Vagina (tissue), 2 donors: ENCODE measurements at regions not wholly inside any gene's neighbourhood (a gene's known extent, or its start where the extent isn't known, plus 50 kb on each side); places are given as distances from the start of the nearest gene placed in this dataset.

ENCODE experiments used
- POLR2A ChIP-seq, 2 donors: fragments of 450-650 bp; IDR thresholded peaks; one replicate each; pipeline ENCODE4 v1.6.1; 2017; ENCODE audit warnings: antibody characterized with exemption in 2 of 2, mild to moderate bottlenecking in 2 of 2, moderate library complexity in 2 of 2
- POLR2AphosphoS5 ChIP-seq, 2 donors: sonication (generic); formaldehyde crosslinking; IDR thresholded peaks; one replicate each; pipeline ENCODE4 v1.9.0; 2017; ENCODE audit warnings: antibody characterized with exemption in 2 of 2, mild to moderate bottlenecking in 2 of 2, low read depth in 1 of 2; ENCODE audit not compliant: insufficient read depth in 1 of 2
- TF ChIP-seq, protein P1 (sequence below), 3 experiments: fragments of 450-650 bp in 2 of 3; fragments of 200-600 bp in 1 of 3; sonication (generic) in 1 of 3; IDR thresholded peaks; one replicate each; pipeline ENCODE4 v1.5.1; 2017 to 2019; ENCODE audit warnings: antibody characterized with exemption in 3 of 3, mild to moderate bottlenecking in 2 of 3, moderate library complexity in 2 of 3

DNA sequence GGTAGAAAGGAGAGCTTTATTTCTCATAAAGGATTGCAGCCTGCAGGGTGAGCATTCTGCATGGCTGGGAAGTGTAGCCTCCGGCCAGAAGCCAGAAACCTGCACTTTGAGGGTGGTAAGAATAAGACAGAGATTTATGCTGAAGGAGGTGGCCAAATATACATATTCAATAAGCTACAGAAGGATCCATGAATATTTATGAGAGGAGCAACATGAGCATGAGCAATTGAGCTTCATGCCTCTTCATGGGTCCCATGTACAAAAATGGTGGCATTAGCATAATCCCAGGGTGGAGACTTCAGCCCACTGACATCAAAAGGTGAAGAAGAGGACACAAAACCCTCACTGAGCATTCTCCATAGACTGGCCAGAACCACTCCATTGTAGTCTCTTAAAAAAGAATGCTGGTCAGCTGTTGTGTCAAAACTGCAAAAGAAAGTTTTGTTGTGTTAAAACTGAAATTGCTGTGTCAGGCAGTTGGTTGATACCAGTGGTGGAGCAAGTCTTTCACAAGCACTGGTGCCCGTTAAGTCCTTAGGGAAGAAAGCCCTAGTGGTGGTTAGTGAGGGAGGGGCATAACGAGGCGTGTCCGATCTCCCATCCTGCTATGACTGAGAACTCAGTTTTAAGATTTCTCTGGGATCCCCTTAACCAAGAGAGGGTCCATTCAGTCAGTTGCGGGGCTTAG is 160.8 kb upstream of the MAP1B start:
- TF ChIP-seq, protein P1, sequence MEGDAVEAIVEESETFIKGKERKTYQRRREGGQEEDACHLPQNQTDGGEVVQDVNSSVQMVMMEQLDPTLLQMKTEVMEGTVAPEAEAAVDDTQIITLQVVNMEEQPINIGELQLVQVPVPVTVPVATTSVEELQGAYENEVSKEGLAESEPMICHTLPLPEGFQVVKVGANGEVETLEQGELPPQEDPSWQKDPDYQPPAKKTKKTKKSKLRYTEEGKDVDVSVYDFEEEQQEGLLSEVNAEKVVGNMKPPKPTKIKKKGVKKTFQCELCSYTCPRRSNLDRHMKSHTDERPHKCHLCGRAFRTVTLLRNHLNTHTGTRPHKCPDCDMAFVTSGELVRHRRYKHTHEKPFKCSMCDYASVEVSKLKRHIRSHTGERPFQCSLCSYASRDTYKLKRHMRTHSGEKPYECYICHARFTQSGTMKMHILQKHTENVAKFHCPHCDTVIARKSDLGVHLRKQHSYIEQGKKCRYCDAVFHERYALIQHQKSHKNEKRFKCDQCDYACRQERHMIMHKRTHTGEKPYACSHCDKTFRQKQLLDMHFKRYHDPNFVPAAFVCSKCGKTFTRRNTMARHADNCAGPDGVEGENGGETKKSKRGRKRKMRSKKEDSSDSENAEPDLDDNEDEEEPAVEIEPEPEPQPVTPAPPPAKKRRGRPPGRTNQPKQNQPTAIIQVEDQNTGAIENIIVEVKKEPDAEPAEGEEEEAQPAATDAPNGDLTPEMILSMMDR (IDR thresholded peaks at IDR 0.05), result no peak
- TF ChIP-seq POLR2A (IDR thresholded peaks at IDR 0.05) (no peak), POLR2AphosphoS5 (IDR thresholded peaks at IDR 0.05; ENCODE audit: insufficient read depth in 1 of 2, low read depth in 1 of 2) (no peak)
